ENCODE measurements at regions not wholly inside any gene's neighbourhood (a gene's known extent, or its start where the extent isn't known, plus 50 kb on each side); places are given as distances from the start of the nearest gene placed in this dataset.

GRCh38 chr15:24747376-24747775 is 71.8 kb downstream of the NPAP1 start:
- Histone ChIP-seq H3K4me1 (ENCODE audit: control insufficient read depth in 2 of 2, insufficient read depth in 2 of 2, low read length in 2 of 2) (no peaks in the 10 kb centered on the region), H3K9me3 (ENCODE audit: control extremely low read depth in 1 of 3, control insufficient read depth in 2 of 3, insufficient read depth in 1 of 3, low read length in 2 of 3) (peaks cover 0 to 22% (median 1%) of the 10 kb centered on the region in 3 donors), H3K27ac (ENCODE audit: low read length in 2 of 2) (no peak overlapping the region), H3K27me3 (replicated peaks in 1 of 4; ENCODE audit: control extremely low read depth in 1 of 4, control insufficient read depth in 3 of 4, insufficient read depth in 4 of 4, low read length in 3 of 4) (no peaks in the 10 kb centered on the region), H3K36me3 (replicated peaks in 1 of 2; ENCODE audit: control extremely low read depth in 1 of 2, control insufficient read depth in 1 of 2, extremely low read depth in 1 of 2, insufficient read depth in 2 of 2, low read length in 1 of 2) (no peaks in the 10 kb centered on the region), H3K4me3 (ENCODE audit: control extremely low read depth in 1 of 5, extremely low read depth in 1 of 5, insufficient read depth in 1 of 5, low read depth in 2 of 5, low read length in 4 of 5) (no peak overlapping the region), H2AFZ (ENCODE audit: insufficient read depth, low read depth, low read length, poor library complexity, severe bottlenecking) (no peak overlapping the region), H3K9ac (ENCODE audit: low read length) (no peak overlapping the region), H4K20me1 (ENCODE audit: control insufficient read depth, insufficient read depth, low read length, poor library complexity, severe bottlenecking) (no peaks in the 10 kb centered on the region), H3K4me2 (replicated peaks; ENCODE audit: low read depth, low read length, poor library complexity, severe bottlenecking) (no peak overlapping the region), H3K79me2 (ENCODE audit: control insufficient read depth, insufficient read depth, low read length) (no peaks in the 10 kb centered on the region)
- intact Hi-C loops (cut with micrococcal nuclease), result no loop called here
- ATAC-seq (ENCODE audit: low read depth) (no peak), DNase-seq (no peak)
- POLR2A ChIA-PET, result no interaction called here
- no peaks in the 10 kb centered on the region for H3K4me1 Mint-ChIP-seq
- WGBS (ENCODE audit: insufficient coverage), result 83% methylated on average over 10 of the region's 10 CpGs
- no peaks in the 10 kb centered on the region for H3K27me3 Mint-ChIP-seq
- no peak overlapping the region for H3K4me3 Mint-ChIP-seq
- no peak overlapping the region for H3K27ac Mint-ChIP-seq
- H3K9me3 Mint-ChIP-seq (ENCODE audit: insufficient read depth), result peaks cover 3% of the 10 kb centered on the region
- CTCF ChIA-PET, result no interaction called here
- TF ChIP-seq EZH2 (IDR thresholded peaks at IDR 0.05; ENCODE audit: borderline replicate concordance, insufficient read depth, low read depth, low read length, poor library complexity, severe bottlenecking) (no peak), CTCF (IDR thresholded peaks at IDR 0.05) (no peak)

GRCh38 chr15:24748812-24749439 is 73.4 kb downstream of the NPAP1 start:
- H3K4me1 ChIP-seq (ENCODE audit: control insufficient read depth in 2 of 2, insufficient read depth in 2 of 2, low read length in 2 of 2), result no peaks in the 10 kb centered on the region
- POLR2A ChIA-PET, result no interaction called here
- ATAC-seq (ENCODE audit: low read depth) (no peak), DNase-seq (no peak)
- H3K9me3 ChIP-seq (ENCODE audit: control extremely low read depth in 1 of 3, control insufficient read depth in 2 of 3, insufficient read depth in 1 of 3, low read length in 2 of 3), result peaks cover 0 to 22% (median 1%) of the 10 kb centered on the region in 3 donors
- H3K4me1 Mint-ChIP-seq, result no peaks in the 10 kb centered on the region
- H2AFZ ChIP-seq (ENCODE audit: insufficient read depth, low read depth, low read length, poor library complexity, severe bottlenecking), result no peak overlapping the region
- no peak overlapping the region for H3K27ac Mint-ChIP-seq
- no peak overlapping the region for H3K9ac ChIP-seq (ENCODE audit: low read length)
- no peak overlapping the region for H3K4me2 ChIP-seq (replicated peaks; ENCODE audit: low read depth, low read length, poor library complexity, severe bottlenecking)
- intact Hi-C loops (cut with micrococcal nuclease), result no loop called here
- 93% methylated on average over 4 of the region's 4 CpGs for WGBS (ENCODE audit: insufficient coverage)
- no peaks in the 10 kb centered on the region for H3K27me3 ChIP-seq (replicated peaks in 1 of 4; ENCODE audit: control extremely low read depth in 1 of 4, control insufficient read depth in 3 of 4, insufficient read depth in 4 of 4, low read length in 3 of 4)
- no peaks in the 10 kb centered on the region for H3K79me2 ChIP-seq (ENCODE audit: control insufficient read depth, insufficient read depth, low read length)
- CTCF ChIA-PET, result no interaction called here
- TF ChIP-seq EZH2 (IDR thresholded peaks at IDR 0.05; ENCODE audit: borderline replicate concordance, insufficient read depth, low read depth, low read length, poor library complexity, severe bottlenecking) (no peak), CTCF (IDR thresholded peaks at IDR 0.05) (no peak)
- H3K4me3 Mint-ChIP-seq, result no peak overlapping the region
- H3K9me3 Mint-ChIP-seq (ENCODE audit: insufficient read depth), result peaks cover 3% of the 10 kb centered on the region
- no peaks in the 10 kb centered on the region for H4K20me1 ChIP-seq (ENCODE audit: control insufficient read depth, insufficient read depth, low read length, poor library complexity, severe bottlenecking)
- no peaks in the 10 kb centered on the region for H3K27me3 Mint-ChIP-seq
- no peaks in the 10 kb centered on the region for H3K36me3 ChIP-seq (replicated peaks in 1 of 2; ENCODE audit: control extremely low read depth in 1 of 2, control insufficient read depth in 1 of 2, extremely low read depth in 1 of 2, insufficient read depth in 2 of 2, low read length in 1 of 2)
- H3K27ac ChIP-seq (ENCODE audit: low read length in 2 of 2), result no peak overlapping the region
- no peak overlapping the region for H3K4me3 ChIP-seq (ENCODE audit: control extremely low read depth in 1 of 5, extremely low read depth in 1 of 5, insufficient read depth in 1 of 5, low read depth in 2 of 5, low read length in 4 of 5)
